ENCODE measurements at regions not wholly inside any gene's neighbourhood (a gene's known extent, or its start where the extent isn't known, plus 50 kb on each side); places are given as distances from the start of the nearest gene placed in this dataset.

- TF ChIP-seq CTCF (conservative IDR thresholded peaks at IDR 0.05; ENCODE audit: low read length) (no peak), EZH2phosphoT487 (IDR thresholded peaks at IDR 0.05; ENCODE audit: borderline replicate concordance) (no peak)
- H2AFZ ChIP-seq (ENCODE audit: low read length), result no peak overlapping the region
- no peaks in the 10 kb centered on the region for H3K27me3 ChIP-seq (ENCODE audit: insufficient read depth, low read length, poor library complexity, severe bottlenecking)
- H3F3A ChIP-seq (ENCODE audit: low read depth), result no peaks in the 10 kb centered on the region
- no peak overlapping the region for H3K4me2 ChIP-seq (ENCODE audit: low read depth, low read length, poor library complexity, severe bottlenecking)
- no peak overlapping the region for H3K4me3 ChIP-seq (ENCODE audit: low read length, poor library complexity, severe bottlenecking)
- no peak overlapping the region for H3K9ac ChIP-seq (ENCODE audit: low read depth, low read length, poor library complexity, severe bottlenecking)
- H3K36me3 ChIP-seq (ENCODE audit: insufficient read depth, low read length), result no peaks in the 10 kb centered on the region
- no peaks in the 10 kb centered on the region for H3K79me2 ChIP-seq (ENCODE audit: insufficient read depth, low read length)
- no peaks in the 10 kb centered on the region for H3K9me2 ChIP-seq (replicated peaks; ENCODE audit: low read depth, low read length)
- no peaks in the 10 kb centered on the region for H4K20me1 ChIP-seq (ENCODE audit: insufficient read depth, low read length, poor library complexity, severe bottlenecking)
- no peaks in the 10 kb centered on the region for H3K4me1 ChIP-seq (ENCODE audit: insufficient read depth, low read length, poor library complexity, severe bottlenecking)
- H3K9me3 ChIP-seq (ENCODE audit: insufficient read depth, low read depth, low read length), result no peaks in the 10 kb centered on the region
These were observed 397.7 kb upstream of the PRICKLE1 start for GRCh38 chr12:42987216-42987650.

GRCh38 chr12:42985506-42985905 is 396.0 kb upstream of the PRICKLE1 start:
- Histone ChIP-seq H3K4me2 (ENCODE audit: low read depth, low read length, poor library complexity, severe bottlenecking) (no peak overlapping the region), H3K9me3 (ENCODE audit: insufficient read depth, low read depth, low read length) (no peaks in the 10 kb centered on the region), H2AFZ (ENCODE audit: low read length) (no peak overlapping the region), H3K9me2 (replicated peaks; ENCODE audit: low read depth, low read length) (no peaks in the 10 kb centered on the region), H3K4me1 (ENCODE audit: insufficient read depth, low read length, poor library complexity, severe bottlenecking) (no peaks in the 10 kb centered on the region), H3K27me3 (ENCODE audit: insufficient read depth, low read length, poor library complexity, severe bottlenecking) (no peaks in the 10 kb centered on the region), H4K20me1 (ENCODE audit: insufficient read depth, low read length, poor library complexity, severe bottlenecking) (no peaks in the 10 kb centered on the region), H3F3A (ENCODE audit: low read depth) (no peaks in the 10 kb centered on the region), H3K4me3 (ENCODE audit: low read length, poor library complexity, severe bottlenecking) (no peak overlapping the region), H3K79me2 (ENCODE audit: insufficient read depth, low read length) (no peaks in the 10 kb centered on the region), H3K36me3 (ENCODE audit: insufficient read depth, low read length) (no peaks in the 10 kb centered on the region), H3K9ac (ENCODE audit: low read depth, low read length, poor library complexity, severe bottlenecking) (no peak overlapping the region)
- TF ChIP-seq CTCF (conservative IDR thresholded peaks at IDR 0.05; ENCODE audit: low read length) (no peak), EZH2phosphoT487 (IDR thresholded peaks at IDR 0.05; ENCODE audit: borderline replicate concordance) (no peak)

GRCh38 chr12:42982828-42983227 is 393.3 kb upstream of the PRICKLE1 start:
- no peaks in the 10 kb centered on the region for H3K9me3 ChIP-seq (ENCODE audit: insufficient read depth, low read depth, low read length)
- no peak overlapping the region for H2AFZ ChIP-seq (ENCODE audit: low read length)
- H4K20me1 ChIP-seq (ENCODE audit: insufficient read depth, low read length, poor library complexity, severe bottlenecking), result no peaks in the 10 kb centered on the region
- no peaks in the 10 kb centered on the region for H3K79me2 ChIP-seq (ENCODE audit: insufficient read depth, low read length)
- TF ChIP-seq EZH2phosphoT487 (IDR thresholded peaks at IDR 0.05; ENCODE audit: borderline replicate concordance) (no peak), CTCF (conservative IDR thresholded peaks at IDR 0.05; ENCODE audit: low read length) (no peak)
- H3K4me3 ChIP-seq (ENCODE audit: low read length, poor library complexity, severe bottlenecking), result no peak overlapping the region
- H3K36me3 ChIP-seq (ENCODE audit: insufficient read depth, low read length), result no peaks in the 10 kb centered on the region
- no peaks in the 10 kb centered on the region for H3K27me3 ChIP-seq (ENCODE audit: insufficient read depth, low read length, poor library complexity, severe bottlenecking)
- no peaks in the 10 kb centered on the region for H3F3A ChIP-seq (ENCODE audit: low read depth)
- no peak overlapping the region for H3K4me2 ChIP-seq (ENCODE audit: low read depth, low read length, poor library complexity, severe bottlenecking)
- H3K4me1 ChIP-seq (ENCODE audit: insufficient read depth, low read length, poor library complexity, severe bottlenecking), result no peaks in the 10 kb centered on the region
- H3K9ac ChIP-seq (ENCODE audit: low read depth, low read length, poor library complexity, severe bottlenecking), result no peak overlapping the region
- H3K9me2 ChIP-seq (replicated peaks; ENCODE audit: low read depth, low read length), result no peaks in the 10 kb centered on the region
